ENCODE measurements at regions not wholly inside any gene's neighbourhood (a gene's known extent, or its start where the extent isn't known, plus 50 kb on each side); places are given as distances from the start of the nearest gene placed in this dataset.

DNA sequence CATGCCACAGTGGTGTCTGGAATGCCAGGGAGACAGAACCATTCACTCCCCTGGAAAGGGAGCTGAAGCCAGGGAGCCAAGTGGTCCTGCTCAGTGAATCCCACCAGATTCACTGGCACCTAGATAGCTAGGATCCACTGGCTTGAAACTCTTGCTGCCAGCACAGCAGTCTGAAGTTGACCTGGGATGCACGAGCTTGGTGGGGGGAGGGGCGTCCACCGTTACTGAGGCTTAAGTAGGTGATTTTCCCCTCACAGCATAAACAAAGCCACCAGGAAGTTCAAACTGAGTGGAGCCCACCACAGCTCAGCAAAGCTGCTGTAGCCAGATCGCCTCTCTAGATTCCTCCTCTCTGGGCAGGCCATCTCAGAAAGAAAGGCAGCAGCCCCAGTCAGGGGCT, 413.3 kb downstream of the PRDM5 start:
- TF ChIP-seq CTCF (optimal IDR thresholded peaks at IDR 0.05 in 1 of 3, IDR thresholded peaks at IDR 0.05 in 1 of 3, conservative IDR thresholded peaks at IDR 0.05 in 1 of 3; ENCODE audit: extremely low read depth in 1 of 3, insufficient read depth in 2 of 3, low read length in 3 of 3) (no peak), EZH2 (IDR thresholded peaks at IDR 0.05; ENCODE audit: low read length) (no peak)
